ENCODE measurements at regions not wholly inside any gene's neighbourhood (a gene's known extent, or its start where the extent isn't known, plus 50 kb on each side); places are given as distances from the start of the nearest gene placed in this dataset.
A peak's percentile ranks its signal among the peaks of the same experiment; 100 is the strongest.

- Histone ChIP-seq H3K36me3 (ENCODE audit: control insufficient read depth, insufficient read depth, low read length) (no peaks in the 10 kb centered on the region), H3K4me1 (ENCODE audit: control insufficient read depth, insufficient read depth, low read length, poor library complexity, severe bottlenecking) (no peaks in the 10 kb centered on the region), H3K9me3 (ENCODE audit: control insufficient read depth, low read length) (no peaks in the 10 kb centered on the region)
These were observed 508.1 kb upstream of the BTBD3 start for GRCh38 chr20:11409561-11409960.

GRCh38 chr20:11411765-11412164 is 505.9 kb upstream of the BTBD3 start:
- Histone ChIP-seq H3K27ac (ENCODE audit: low read depth, low read length, severe bottlenecking) (no peak overlapping the region), H3K36me3 (ENCODE audit: control insufficient read depth, insufficient read depth, low read length) (no peaks in the 10 kb centered on the region), H3K4me1 (ENCODE audit: control insufficient read depth, insufficient read depth, low read length, poor library complexity, severe bottlenecking) (no peaks in the 10 kb centered on the region), H3K9me3 (ENCODE audit: control insufficient read depth, low read length) (no peaks in the 10 kb centered on the region), H3K4me3 (ENCODE audit: extremely low read depth, insufficient read depth, low read length, poor library complexity, severe bottlenecking) (no peak overlapping the region)
- WGBS, 2 experiments (ENCODE audit: insufficient coverage in 2 of 2): 90 to 94% methylated on average over 10 to 11 of the region's 11 CpGs

More at GRCh38 chr20:11409561-11409960, 508.1 kb upstream of the BTBD3 start:
- H3K27ac ChIP-seq (ENCODE audit: low read depth, low read length, severe bottlenecking): no peak overlapping the region
- no peak overlapping the region for H3K4me3 ChIP-seq (ENCODE audit: extremely low read depth, insufficient read depth, low read length, poor library complexity, severe bottlenecking)

- no peaks in the 10 kb centered on the region for H3K36me3 ChIP-seq (ENCODE audit: control insufficient read depth, insufficient read depth, low read length)
- 80% methylated on average over 1 of the region's 3 CpGs; no CpG with 5 or more reads in 1 of the 2 experiments for WGBS, 2 experiments (ENCODE audit: insufficient coverage in 2 of 2)
- H3K4me3 ChIP-seq (ENCODE audit: extremely low read depth, insufficient read depth, low read length, poor library complexity, severe bottlenecking): no peak overlapping the region
- H3K9me3 ChIP-seq (ENCODE audit: control insufficient read depth, low read length): no peaks in the 10 kb centered on the region
- H3K4me1 ChIP-seq (ENCODE audit: control insufficient read depth, insufficient read depth, low read length, poor library complexity, severe bottlenecking): peaks cover 7% of the 10 kb centered on the region
- H3K27ac ChIP-seq (ENCODE audit: low read depth, low read length, severe bottlenecking): peak overlapping the region; percentile 30
These were observed 490.7 kb upstream of the BTBD3 start for GRCh38 chr20:11426948-11427347.

DNA sequence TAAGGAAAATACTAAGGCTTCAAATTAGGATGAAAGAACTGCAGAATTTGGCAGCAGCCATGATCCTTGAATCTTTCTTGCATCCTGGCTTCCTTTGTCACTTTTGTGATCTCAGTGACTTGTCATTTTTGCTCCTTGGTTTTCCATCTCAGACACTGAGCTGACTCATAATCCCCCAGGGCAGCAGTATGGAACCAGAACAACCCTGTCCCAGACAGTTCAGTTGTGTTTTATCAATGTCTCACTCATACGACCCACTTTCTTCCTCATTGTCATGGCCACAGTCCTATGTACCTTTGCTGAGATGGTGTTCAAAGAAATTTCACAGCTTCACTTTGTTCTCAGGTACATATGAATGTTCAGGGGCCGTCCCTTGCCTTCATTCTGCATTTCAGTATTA is 488.5 kb upstream of the BTBD3 start:
- H3K27ac ChIP-seq (ENCODE audit: low read depth, low read length, severe bottlenecking): no peak overlapping the region
- no peak overlapping the region for H3K4me3 ChIP-seq (ENCODE audit: extremely low read depth, insufficient read depth, low read length, poor library complexity, severe bottlenecking)
- H3K4me1 ChIP-seq (ENCODE audit: control insufficient read depth, insufficient read depth, low read length, poor library complexity, severe bottlenecking): peaks cover 7% of the 10 kb centered on the region
- no peaks in the 10 kb centered on the region for H3K9me3 ChIP-seq (ENCODE audit: control insufficient read depth, low read length)
- WGBS, 2 experiments (ENCODE audit: insufficient coverage in 2 of 2): 40 to 90% methylated on average over 1 of the region's 2 CpGs
- H3K36me3 ChIP-seq (ENCODE audit: control insufficient read depth, insufficient read depth, low read length): no peaks in the 10 kb centered on the region

DNA sequence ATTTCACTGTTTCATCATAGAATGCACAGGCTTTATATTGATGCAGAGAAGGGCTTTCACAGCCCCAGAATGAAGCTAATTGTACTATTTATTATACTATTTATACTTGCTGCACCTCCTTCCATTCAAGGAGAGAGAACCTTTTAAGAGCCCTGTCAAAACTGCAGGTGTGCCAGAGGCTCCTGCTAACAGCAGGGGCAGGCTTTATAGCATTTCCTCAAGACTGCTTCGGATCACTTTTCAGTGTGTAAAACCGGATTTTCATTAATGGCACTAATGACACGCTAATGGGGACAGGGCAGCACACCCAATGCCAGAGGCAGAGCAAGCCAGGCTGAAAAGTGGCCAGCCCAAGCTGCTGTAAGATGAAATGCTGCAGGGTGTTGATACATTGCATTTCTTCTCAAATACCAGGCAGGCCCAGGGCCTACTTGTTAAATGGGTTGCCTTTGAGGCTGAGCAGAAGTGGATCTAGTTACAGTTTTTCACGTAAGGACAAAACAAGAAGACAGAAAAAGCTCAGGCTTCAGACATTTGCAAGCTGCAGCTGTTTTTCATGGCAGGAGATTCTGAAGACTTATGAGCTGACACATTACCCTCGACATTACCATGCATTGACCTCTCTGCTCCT is 487.7 kb upstream of the BTBD3 start:
- H3K4me3 ChIP-seq (ENCODE audit: extremely low read depth, insufficient read depth, low read length, poor library complexity, severe bottlenecking): no peak overlapping the region
- H3K9me3 ChIP-seq (ENCODE audit: control insufficient read depth, low read length): no peaks in the 10 kb centered on the region
- WGBS, 2 experiments (ENCODE audit: insufficient coverage in 2 of 2): 69 to 72% methylated on average over 5 of the region's 5 CpGs
- H3K36me3 ChIP-seq (ENCODE audit: control insufficient read depth, insufficient read depth, low read length): no peaks in the 10 kb centered on the region
- peaks cover 7% of the 10 kb centered on the region for H3K4me1 ChIP-seq (ENCODE audit: control insufficient read depth, insufficient read depth, low read length, poor library complexity, severe bottlenecking)
- H3K27ac ChIP-seq (ENCODE audit: low read depth, low read length, severe bottlenecking): no peak overlapping the region

GRCh38 chr20:11430652-11431051 is 487.0 kb upstream of the BTBD3 start:
- WGBS, 2 experiments (ENCODE audit: insufficient coverage in 2 of 2): 100% methylated on average over 1 of the region's 3 CpGs
- H3K4me1 ChIP-seq (ENCODE audit: control insufficient read depth, insufficient read depth, low read length, poor library complexity, severe bottlenecking): peaks cover 7% of the 10 kb centered on the region
- H3K9me3 ChIP-seq (ENCODE audit: control insufficient read depth, low read length): peaks cover 2% of the 10 kb centered on the region
- no peak overlapping the region for H3K27ac ChIP-seq (ENCODE audit: low read depth, low read length, severe bottlenecking)
- no peaks in the 10 kb centered on the region for H3K36me3 ChIP-seq (ENCODE audit: control insufficient read depth, insufficient read depth, low read length)
- H3K4me3 ChIP-seq (ENCODE audit: extremely low read depth, insufficient read depth, low read length, poor library complexity, severe bottlenecking): no peak overlapping the region

- WGBS, 2 experiments (ENCODE audit: insufficient coverage in 2 of 2): no CpG with 5 or more reads among the region's 1 CpG
- Histone ChIP-seq H3K36me3 (ENCODE audit: control insufficient read depth, insufficient read depth, low read length) (no peaks in the 10 kb centered on the region), H3K4me3 (ENCODE audit: extremely low read depth, insufficient read depth, low read length, poor library complexity, severe bottlenecking) (no peak overlapping the region), H3K9me3 (ENCODE audit: control insufficient read depth, low read length) (peaks cover 8% of the 10 kb centered on the region), H3K4me1 (ENCODE audit: control insufficient read depth, insufficient read depth, low read length, poor library complexity, severe bottlenecking) (peaks cover 5% of the 10 kb centered on the region), H3K27ac (ENCODE audit: low read depth, low read length, severe bottlenecking) (no peak overlapping the region)
These were observed 486.1 kb upstream of the BTBD3 start for GRCh38 chr20:11431621-11432020.

GRCh38 chr20:11432407-11432806 is 485.3 kb upstream of the BTBD3 start:
- Histone ChIP-seq H3K4me3 (ENCODE audit: extremely low read depth, insufficient read depth, low read length, poor library complexity, severe bottlenecking) (no peak overlapping the region), H3K36me3 (ENCODE audit: control insufficient read depth, insufficient read depth, low read length) (no peaks in the 10 kb centered on the region), H3K27ac (ENCODE audit: low read depth, low read length, severe bottlenecking) (no peak overlapping the region), H3K9me3 (ENCODE audit: control insufficient read depth, low read length) (peaks cover 16% of the 10 kb centered on the region), H3K4me1 (ENCODE audit: control insufficient read depth, insufficient read depth, low read length, poor library complexity, severe bottlenecking) (no peaks in the 10 kb centered on the region)
- WGBS, 2 experiments (ENCODE audit: insufficient coverage in 2 of 2): 92 to 100% methylated on average over 2 of the region's 3 CpGs

GRCh38 chr20:11436113-11436905 is 481.4 kb upstream of the BTBD3 start:
- no peaks in the 10 kb centered on the region for H3K4me1 ChIP-seq (ENCODE audit: control insufficient read depth, insufficient read depth, low read length, poor library complexity, severe bottlenecking)
- WGBS, 2 experiments (ENCODE audit: insufficient coverage in 2 of 2): 90 to 92% methylated on average over 4 of the region's 4 CpGs
- H3K4me3 ChIP-seq (ENCODE audit: extremely low read depth, insufficient read depth, low read length, poor library complexity, severe bottlenecking): no peak overlapping the region
- H3K27ac ChIP-seq (ENCODE audit: low read depth, low read length, severe bottlenecking): no peak overlapping the region
- H3K36me3 ChIP-seq (ENCODE audit: control insufficient read depth, insufficient read depth, low read length): no peaks in the 10 kb centered on the region
- peaks cover 18% of the 10 kb centered on the region for H3K9me3 ChIP-seq (ENCODE audit: control insufficient read depth, low read length)

DNA sequence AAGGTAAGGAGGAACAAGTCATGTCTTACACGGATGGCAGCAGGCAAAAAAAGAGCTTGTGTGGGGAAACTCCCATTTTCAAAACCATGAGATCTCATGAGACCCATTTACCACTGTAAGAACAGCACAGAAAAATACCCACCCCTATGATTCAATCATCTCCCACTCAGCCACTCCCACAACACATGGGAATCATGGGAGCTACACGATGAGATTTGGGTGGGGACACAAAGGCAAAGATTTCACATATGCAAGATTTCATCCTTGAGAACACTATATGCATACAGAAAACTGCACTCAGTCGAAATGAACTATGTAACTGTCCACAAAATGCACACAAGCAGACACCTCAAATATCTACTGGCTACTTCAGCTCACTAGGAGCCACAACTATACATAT is 480.6 kb upstream of the BTBD3 start:
- H3K4me1 ChIP-seq (ENCODE audit: control insufficient read depth, insufficient read depth, low read length, poor library complexity, severe bottlenecking): no peaks in the 10 kb centered on the region
- no peak overlapping the region for H3K27ac ChIP-seq (ENCODE audit: low read depth, low read length, severe bottlenecking)
- peaks cover 18% of the 10 kb centered on the region for H3K9me3 ChIP-seq (ENCODE audit: control insufficient read depth, low read length)
- no peak overlapping the region for H3K4me3 ChIP-seq (ENCODE audit: extremely low read depth, insufficient read depth, low read length, poor library complexity, severe bottlenecking)
- WGBS, 2 experiments (ENCODE audit: insufficient coverage in 2 of 2): 87 to 92% methylated on average over 3 of the region's 3 CpGs
- H3K36me3 ChIP-seq (ENCODE audit: control insufficient read depth, insufficient read depth, low read length): no peaks in the 10 kb centered on the region

Measured in mesodermal cell (in vitro differentiated cells).